Bronchial epithelial cell (primary cell): ENCODE measurements at regions not wholly inside any gene's neighbourhood (a gene's known extent, or its start where the extent isn't known, plus 50 kb on each side); places are given as distances from the start of the nearest gene placed in this dataset.

Experiments used
- DNase-seq: peaks from one replicate; pipeline ENCODE4 v3.0.0-alpha.2; 2010; ENCODE audit warnings: low read depth
- FAIRE-seq: peaks from 2 replicates; lab custom pipeline; 2011; peaks lifted over from hg19 to GRCh38; lab: Jason Lieb, UNC
- H3K27me3 ChIP-seq: 2 replicates; pipeline ENCODE4 v1.5.1; 2011; ENCODE audit warnings: low read length; ENCODE audit not compliant: control insufficient read depth, insufficient read depth
- H3K36me3 ChIP-seq: 2 replicates; pipeline ENCODE4 v1.5.1; 2011; ENCODE audit warnings: low read length; ENCODE audit not compliant: control insufficient read depth, insufficient read depth
- H3K4me3 ChIP-seq: 2 replicates; pipeline ENCODE4 v1.5.1; 2011; ENCODE audit warnings: mild to moderate bottlenecking, low read depth, low read length, control low read depth
- CTCF ChIP-seq: IDR thresholded peaks from 2 replicates; pipeline ENCODE4 v1.5.1; 2011; ENCODE audit warnings: mild to moderate bottlenecking, moderate library complexity, low read length, control low read depth, inconsistent platforms; ENCODE audit not compliant: insufficient read depth, severe bottlenecking

- Histone ChIP-seq H3K27me3 (no peaks in the 10 kb centered on the region), H3K4me3 (no peak overlapping the region), H3K36me3 (no peaks in the 10 kb centered on the region)
- TF ChIP-seq CTCF: no peak
- peak; percentile 75 for FAIRE-seq
- DNase-seq: peak; percentile 43
These were observed 217.6 kb downstream of the NDUFS4 start for GRCh38 chr5:53777864-53778618.

- peak; percentile 68 for DNase-seq
- Histone ChIP-seq H3K27me3 (no peaks in the 10 kb centered on the region), H3K4me3 (no peak overlapping the region), H3K36me3 (no peaks in the 10 kb centered on the region)
- TF ChIP-seq CTCF: no peak
- FAIRE-seq: peak; percentile 60
These were observed 219.1 kb downstream of the NDUFS4 start for GRCh38 chr5:53779541-53779981.

GRCh38 chr5:53782620-53783019 is 222.2 kb downstream of the NDUFS4 start:
- Histone ChIP-seq H3K36me3 (no peaks in the 10 kb centered on the region), H3K27me3 (no peaks in the 10 kb centered on the region), H3K4me3 (no peak overlapping the region)
- DNase-seq: peak; percentile 85
- FAIRE-seq: no peak
- no peak for TF ChIP-seq CTCF

GRCh38 chr5:53783624-53784228 is 223.3 kb downstream of the NDUFS4 start:
- Histone ChIP-seq H3K27me3 (no peaks in the 10 kb centered on the region), H3K4me3 (no peak overlapping the region), H3K36me3 (no peaks in the 10 kb centered on the region)
- DNase-seq (no peak), FAIRE-seq (no peak)
- no peak for TF ChIP-seq CTCF

GRCh38 chr5:53784596-53784995 is 224.2 kb downstream of the NDUFS4 start:
- FAIRE-seq (no peak), DNase-seq (no peak)
- Histone ChIP-seq H3K36me3 (no peaks in the 10 kb centered on the region), H3K27me3 (no peaks in the 10 kb centered on the region), H3K4me3 (no peak overlapping the region)
- no peak for TF ChIP-seq CTCF

GRCh38 chr5:53785924-53786323 is 225.5 kb downstream of the NDUFS4 start:
- H3K36me3 ChIP-seq: no peaks in the 10 kb centered on the region
- FAIRE-seq: no peak
- H3K27me3 ChIP-seq: no peaks in the 10 kb centered on the region
- DNase-seq: no peak
- TF ChIP-seq CTCF: no peak
- H3K4me3 ChIP-seq: no peak overlapping the region
